HCT116 (cell line): ENCODE measurements at regions not wholly inside any gene's neighbourhood (a gene's known extent, or its start where the extent isn't known, plus 50 kb on each side); places are given as distances from the start of the nearest gene placed in this dataset.

Source experiments
- ATAC-seq: fragments of 200-7000 bp; cut with Tn5 transposase; 2 replicates; pipeline ENCODE4 v1.9.1; 2020; ENCODE audit warnings: mild to moderate bottlenecking, moderate library complexity
- BruUV-seq: library from RNA; stranded (reverse); fragments of 400-500 nt; replicated peaks from 2 replicates; lab custom pipeline; 2021; lab: Mats Ljungman, UMichigan
- CTCF ChIA-PET: fragments of 300-600 bp; sonication (Branson Sonifier 250); formaldehyde crosslinking; loops from one replicate; lab custom pipeline; 2021; ENCODE audit warnings: antibody characterized with exemption; lab: Charles Lee
- POLR2A ChIA-PET: fragments of 300-600, 350-600 bp; sonication (Branson Sonifier 250); formaldehyde crosslinking; loops from one replicate; lab custom pipeline; 2021; ENCODE audit warnings: antibody characterized with exemption; lab: Charles Lee
- RAD21 ChIA-PET, 2 experiments: fragments of 300-600 bp; sonication (Branson Sonifier 250); formaldehyde crosslinking; loops; one replicate each; lab custom pipeline; 2023; ENCODE audit warnings: low total read pairs in 2 of 2; ENCODE audit not compliant: uncharacterized antibody in 2 of 2, unreplicated experiment in 2 of 2, low non-redundant PET in 1 of 2; lab: Charles Lee
- DNase-seq: peaks from one replicate; pipeline ENCODE4 v3.0.0-alpha.2; 2010; ENCODE audit warnings: low read depth, low spot score
- H2AFZ ChIP-seq: fragments of 200-600 bp; shearing (Covaris generic), sonication (generic); 2 replicates; pipeline ENCODE4 v1.6.1; 2017; ENCODE audit warnings: low read depth, mixed run types, mixed read lengths, antibody characterized with exemption, low read length; ENCODE audit not compliant: poor library complexity, severe bottlenecking
- H3K27ac ChIP-seq: 2 replicates; pipeline ENCODE4 v1.5.1; 2012; ENCODE audit warnings: low read depth, low read length
- H3K27me3 ChIP-seq: fragments of 200-600 bp; sonication (generic); 2 replicates; pipeline ENCODE4 v1.6.1; 2016; ENCODE audit warnings: mixed run types, low read length, mixed read lengths; ENCODE audit not compliant: insufficient read depth
- H3K36me3 ChIP-seq, 2 experiments: fragments of 200-500 bp in 1 of 2; fragments of 200-600 bp in 1 of 2; sonication (Bioruptor generic) in 1 of 2; sonication (generic) in 1 of 2; 2 replicates each; pipeline versions ENCODE4 v1.5.1 to v1.6.1; 2014 to 2016; ENCODE audit warnings: low read length in 2 of 2, inconsistent platforms in 1 of 2, mixed read lengths in 1 of 2, mixed run types in 1 of 2; ENCODE audit not compliant: insufficient read depth in 2 of 2, control insufficient read depth in 1 of 2
- H3K4me1 ChIP-seq, 2 experiments: fragments of 200-600 bp in 1 of 2; sonication (generic) in 1 of 2; 2 replicates each; pipeline versions ENCODE4 v1.5.1 to v1.6.1; 2012 to 2017; ENCODE audit warnings: low read length in 2 of 2, inconsistent platforms in 1 of 2, mild to moderate bottlenecking in 1 of 2, mixed read lengths in 1 of 2, mixed run types in 1 of 2, moderate library complexity in 1 of 2; ENCODE audit not compliant: insufficient read depth in 2 of 2, control insufficient read depth in 1 of 2
- H3K4me2 ChIP-seq: fragments of 200-600 bp; sonication (generic); 2 replicates; pipeline ENCODE4 v1.6.1; 2017; ENCODE audit warnings: mixed run types, low read length, mixed read lengths
- H3K4me3 ChIP-seq, 2 experiments: fragments of 200-600 bp in 1 of 2; sonication (generic) in 1 of 2; replicated peaks in 1 of 2; 2 replicates each; pipeline ENCODE4 v1.5.1; 2011 to 2016; ENCODE audit warnings: low read length in 2 of 2, control low read depth in 1 of 2, low read depth in 1 of 2, mild to moderate bottlenecking in 1 of 2, mixed read lengths in 1 of 2, mixed run types in 1 of 2
- H3K79me2 ChIP-seq: fragments of 200-600 bp; sonication (generic); 2 replicates; pipeline ENCODE4 v1.6.1; 2017; ENCODE audit warnings: mild to moderate bottlenecking, mixed run types, low read length, moderate library complexity, mixed read lengths; ENCODE audit not compliant: insufficient read depth
- H3K9ac ChIP-seq: fragments of 200-600 bp; sonication (generic); 2 replicates; pipeline ENCODE4 v1.6.1; 2016; ENCODE audit warnings: low read length, mixed read lengths
- H3K9me2 ChIP-seq: fragments of 200-600 bp; sonication (generic), shearing (Covaris generic); 2 replicates; pipeline ENCODE4 v1.6.1; 2017; ENCODE audit warnings: mixed run types, mild to moderate bottlenecking, moderate library complexity; ENCODE audit not compliant: insufficient read depth
- H3K9me3 ChIP-seq, 2 experiments: fragments of 200-500 bp in 1 of 2; fragments of 200-600 bp in 1 of 2; sonication (Bioruptor generic) in 1 of 2; sonication (generic) in 1 of 2; 2 replicates each; pipeline ENCODE4 v1.6.1; 2014 to 2017; ENCODE audit warnings: low read length in 2 of 2, mixed read lengths in 2 of 2, inconsistent platforms in 1 of 2, low read depth in 1 of 2, mild to moderate bottlenecking in 1 of 2, mixed run types in 1 of 2, moderate library complexity in 1 of 2; ENCODE audit not compliant: control insufficient read depth in 1 of 2, insufficient read depth in 1 of 2
- H4K20me1 ChIP-seq: fragments of 200-600 bp; sonication (generic), shearing (Covaris generic); 2 replicates; pipeline ENCODE4 v1.6.1; 2017; ENCODE audit warnings: mixed run types, mild to moderate bottlenecking, moderate library complexity; ENCODE audit not compliant: insufficient read depth
- CTCF ChIP-seq, 3 experiments: fragments of 200-600 bp in 1 of 3; sonication (generic) in 1 of 3; IDR thresholded peaks in 2 of 3; conservative IDR thresholded peaks in 1 of 3; 2 replicates each; pipeline ENCODE4 v1.5.1; 2012 to 2017; ENCODE audit warnings: low read depth in 2 of 3, low read length in 2 of 3, antibody characterized with exemption in 1 of 3, borderline replicate concordance in 1 of 3, control low read depth in 1 of 3, mild to moderate bottlenecking in 1 of 3, mixed read lengths in 1 of 3, mixed run types in 1 of 3, moderate library complexity in 1 of 3; ENCODE audit not compliant: insufficient read depth in 1 of 3
- EGR1 ChIP-seq: IDR thresholded peaks from 2 replicates; pipeline ENCODE4 v1.6.1; 2012; ENCODE audit warnings: low read depth
- ELF1 ChIP-seq: IDR thresholded peaks from 2 replicates; pipeline ENCODE4 v1.6.1; 2012; ENCODE audit warnings: low read depth, borderline replicate concordance
- FOSL1 ChIP-seq: IDR thresholded peaks from 2 replicates; pipeline ENCODE4 v1.6.1; 2012; ENCODE audit warnings: low read depth
- JUND ChIP-seq: IDR thresholded peaks from 2 replicates; pipeline ENCODE4 v1.6.1; 2012
- POLR2AphosphoS5 ChIP-seq: IDR thresholded peaks from 2 replicates; pipeline ENCODE4 v1.6.1; 2011; ENCODE audit warnings: mild to moderate bottlenecking, low read depth, low read length, moderate library complexity
- REST ChIP-seq: IDR thresholded peaks from 2 replicates; pipeline ENCODE4 v1.6.1; 2012; ENCODE audit warnings: low read depth
- SIN3A ChIP-seq: IDR thresholded peaks from 2 replicates; pipeline ENCODE4 v1.6.1; 2012; ENCODE audit warnings: low read depth
- SRF ChIP-seq: IDR thresholded peaks from 2 replicates; pipeline ENCODE4 v1.6.1; 2012; ENCODE audit warnings: low read depth
- TCF7L2 ChIP-seq: IDR thresholded peaks from 2 replicates; pipeline ENCODE4 v1.7.0; 2011; ENCODE audit warnings: borderline replicate concordance, inconsistent platforms; ENCODE audit not compliant: insufficient read depth, insufficient read length; ENCODE audit errors: extremely low read depth
- ZFX ChIP-seq: fragments of 450-650 bp; IDR thresholded peaks from 2 replicates; pipeline ENCODE4 v1.6.1; 2017
- ZNF274 ChIP-seq: fragments of 200-500 bp; sonication (Bioruptor generic); IDR thresholded peaks from 2 replicates; pipeline ENCODE4 v1.6.1; 2014; ENCODE audit warnings: mild to moderate bottlenecking, low read depth, low read length, inconsistent platforms
- intact Hi-C: fragments of 100-400 bp; cut with micrococcal nuclease; formaldehyde crosslinking; loops from 2 replicates; pipeline ENCODE4 v1.10.0; 2022

- TF ChIP-seq CTCF (IDR thresholded peaks at IDR 0.05 in 2 of 3, conservative IDR thresholded peaks at IDR 0.05 in 1 of 3; ENCODE audit: borderline replicate concordance in 1 of 3, insufficient read depth in 1 of 3, low read depth in 2 of 3, low read length in 2 of 3), result no peak
- no peak for TF ChIP-seq ZNF274
- no peak for TF ChIP-seq EGR1
These were observed 70.9 kb upstream of the BCL11B start (continued) for GRCh38 chr14:99342906-99343305.

- CTCF ChIA-PET, result no interaction called here
- Histone ChIP-seq H3K79me2 (no peaks in the 10 kb centered on the region), H3K27ac (no peak overlapping the region), H3K4me1 (peaks cover 8 to 13% of the 10 kb centered on the region in 2 experiments), H3K9ac (no peak overlapping the region), H4K20me1 (no peaks in the 10 kb centered on the region), H3K9me3 (no peaks in the 10 kb centered on the region), H3K4me2 (no peak overlapping the region), H3K9me2 (no peaks in the 10 kb centered on the region), H3K27me3 (peaks cover 60% of the 10 kb centered on the region), H3K4me3 (no peak overlapping the region), H3K36me3 (no peaks in the 10 kb centered on the region), H2AFZ (no peak overlapping the region)
- POLR2A ChIA-PET, result no interaction called here
- no peak for ATAC-seq
- no TSS peak for BruUV-seq
- no peak for DNase-seq
- no peak for TF ChIP-seq SRF
- TF ChIP-seq SIN3A, result no peak
- no peak for TF ChIP-seq ZNF274
- TF ChIP-seq TCF7L2, result no peak
- TF ChIP-seq ELF1, result no peak
- TF ChIP-seq FOSL1, result no peak
- no peak for TF ChIP-seq ZFX
- no peak for TF ChIP-seq REST
- no peak for TF ChIP-seq JUND
- TF ChIP-seq POLR2AphosphoS5, result no peak
- intact Hi-C loops, result no loop called here
- RAD21 ChIA-PET, result no interaction called here
These were observed 70.2 kb upstream of the BCL11B start for GRCh38 chr14:99342204-99342603.
